Brain microvascular endothelial cell (primary cell): ENCODE measurements at regions not wholly inside any gene's neighbourhood (a gene's known extent, or its start where the extent isn't known, plus 50 kb on each side); places are given as distances from the start of the nearest gene placed in this dataset.

Source experiments
- DNase-seq: peaks from one replicate; pipeline ENCODE4 v3.0.0-alpha.2; 2020
- H3K27ac ChIP-seq: fragments of 250-450 bp; sonication (Bioruptor Pico); 2 replicates; pipeline ENCODE4 v1.5.1; 2020; ENCODE audit warnings: mild to moderate bottlenecking, moderate library complexity
- H3K27me3 ChIP-seq: fragments of 250-450 bp; sonication (Bioruptor Pico); replicated peaks from 2 replicates; pipeline ENCODE4 v1.5.1; 2020; ENCODE audit warnings: mild to moderate bottlenecking
- H3K36me3 ChIP-seq: fragments of 250-450 bp; sonication (Bioruptor Pico); replicated peaks from 2 replicates; pipeline ENCODE4 v1.5.1; 2020; ENCODE audit warnings: mild to moderate bottlenecking
- H3K4me3 ChIP-seq: 2 replicates; pipeline ENCODE4 v1.5.1; 2011; ENCODE audit warnings: low read depth, mild to moderate bottlenecking, control low read depth, low read length, moderate library complexity
- CTCF ChIP-seq: IDR thresholded peaks from 2 replicates; pipeline ENCODE4 v1.5.1; 2011; ENCODE audit warnings: low read depth, mild to moderate bottlenecking, moderate library complexity, low read length, control low read depth, inconsistent platforms; ENCODE audit errors: missing control alignments
- in situ Hi-C: cut with HindIII; loops from 2 replicates; pipeline ENCODE4 v1.10.0; 2017; ENCODE audit warnings: low sequenced_read_pairs, low pct_ligation_motif_present

GRCh38 chr4:62881210-62881609 lies 1528.0 kb downstream of the TECRL start:
- DNase-seq, result no peak
- no peak overlapping the region for H3K27ac ChIP-seq
- no peak for TF ChIP-seq CTCF
- H3K27me3 ChIP-seq, result no peaks in the 10 kb centered on the region
- H3K36me3 ChIP-seq, result no peaks in the 10 kb centered on the region
- H3K4me3 ChIP-seq, result no peak overlapping the region
- in situ Hi-C loops, result no loop called here

GRCh38 chr4:62872856-62873255 lies 1536.4 kb downstream of the TECRL start:
- H3K27ac ChIP-seq, result no peak overlapping the region
- in situ Hi-C loops, result no loop called here
- no peaks in the 10 kb centered on the region for H3K27me3 ChIP-seq
- TF ChIP-seq CTCF, result no peak
- DNase-seq, result no peak
- no peak overlapping the region for H3K4me3 ChIP-seq
- H3K36me3 ChIP-seq, result no peaks in the 10 kb centered on the region

- in situ Hi-C loops, result no loop called here
- Histone ChIP-seq H3K36me3 (no peaks in the 10 kb centered on the region), H3K27me3 (no peaks in the 10 kb centered on the region), H3K27ac (no peak overlapping the region), H3K4me3 (no peak overlapping the region)
- TF ChIP-seq CTCF, result no peak
- no peak for DNase-seq
Measured at GRCh38 chr4:62871078-62871477, 1538.2 kb downstream of the TECRL start.

- DNase-seq, result no peak
- no peak for TF ChIP-seq CTCF
- Histone ChIP-seq H3K27ac (no peak overlapping the region), H3K27me3 (no peaks in the 10 kb centered on the region), H3K36me3 (no peaks in the 10 kb centered on the region), H3K4me3 (no peak overlapping the region)
- in situ Hi-C loops, result no loop called here
Measured at GRCh38 chr4:62870451-62870850, 1538.8 kb downstream of the TECRL start.

GRCh38 chr4:62865261-62865660 lies 1544.0 kb downstream of the TECRL start:
- Histone ChIP-seq H3K4me3 (no peak overlapping the region), H3K36me3 (no peaks in the 10 kb centered on the region), H3K27ac (no peak overlapping the region), H3K27me3 (no peaks in the 10 kb centered on the region)
- DNase-seq, result no peak
- no peak for TF ChIP-seq CTCF
- in situ Hi-C loops, result no loop called here

- no peaks in the 10 kb centered on the region for H3K27me3 ChIP-seq
- H3K36me3 ChIP-seq, result no peaks in the 10 kb centered on the region
- no peak for DNase-seq
- in situ Hi-C loops, result no loop called here
- H3K27ac ChIP-seq, result no peak overlapping the region
- no peak overlapping the region for H3K4me3 ChIP-seq
- TF ChIP-seq CTCF, result no peak
Measured at GRCh38 chr4:62849696-62850095, 1559.6 kb downstream of the TECRL start.
